GM10248 (cell line): ENCODE measurements at regions not wholly inside any gene's neighbourhood (a gene's known extent, or its start where the extent isn't known, plus 50 kb on each side); places are given as distances from the start of the nearest gene placed in this dataset.

Source experiments
- CTCF ChIA-PET: fragments of 300-600 bp; sonication (Branson Sonifier 250); formaldehyde crosslinking; extraction: SDS; loops from one replicate; lab custom pipeline; 2021; ENCODE audit warnings: antibody characterized with exemption; lab: Yijun Ruan, JAX
- POLR2A ChIA-PET: fragments of 350-650 bp; sonication (Branson Sonifier 250); formaldehyde crosslinking; extraction: SDS; loops from one replicate; lab custom pipeline; 2020; ENCODE audit warnings: antibody characterized with exemption; lab: Yijun Ruan, JAX
- DNase-seq: peaks from one replicate; pipeline ENCODE4 v3.0.0; 2012; ENCODE audit errors: extremely low spot score
- CTCF ChIP-seq: IDR thresholded peaks from 2 replicates; pipeline ENCODE4 v1.5.1; 2012; ENCODE audit warnings: mild to moderate bottlenecking, low read depth; ENCODE audit errors: extremely low read depth, missing control alignments, control extremely low read depth

GRCh38 chr5:89721931-89722330 is 687.6 kb downstream of the CETN3 start:
- CTCF ChIA-PET: interaction anchor here (1.1 to 1.2 kb wide), 2 partner anchors 9 to 38 kb away, joined by 3 read pairs; no protein-coding TSS in a partner anchor

GRCh38 chr5:89721353-89721752 is 688.2 kb downstream of the CETN3 start:
- CTCF ChIA-PET: no interaction called here
- no peak for TF ChIP-seq CTCF
- no peak for DNase-seq
- POLR2A ChIA-PET: no interaction called here

More at GRCh38 chr5:89721931-89722330, 687.6 kb downstream of the CETN3 start:
- no peak for TF ChIP-seq CTCF
- no peak for DNase-seq
- POLR2A ChIA-PET: no interaction called here

- TF ChIP-seq CTCF: no peak
- ChIA-PET POLR2A (no interaction called here), CTCF (interaction anchor here (1.1 to 1.3 kb wide), 2 partner anchors 8 to 18 kb away, joined by 3 to 6 read pairs; no protein-coding TSS in a partner anchor)
- DNase-seq: no peak
Measured at GRCh38 chr5:89712134-89712700, 697.3 kb downstream of the CETN3 start.

GRCh38 chr5:89711526-89711925 is 698.0 kb downstream of the CETN3 start:
- ChIA-PET CTCF (interaction anchor here (1.3 kb wide), 1 partner anchor 19 kb away, joined by 6 read pairs; no protein-coding TSS in a partner anchor), POLR2A (no interaction called here)
- no peak for TF ChIP-seq CTCF
- no peak for DNase-seq

- CTCF ChIA-PET: interaction anchor here (1.0 kb wide), 1 partner anchor 20 kb away, joined by 4 read pairs; no protein-coding TSS in a partner anchor
- TF ChIP-seq CTCF: no peak
- no peak for DNase-seq
- POLR2A ChIA-PET: no interaction called here
Measured at GRCh38 chr5:89710006-89710405, 699.5 kb downstream of the CETN3 start.

GRCh38 chr5:89707891-89708290 is 701.7 kb downstream of the CETN3 start:
- no peak for DNase-seq
- ChIA-PET POLR2A (no interaction called here), CTCF (no interaction called here)
- no peak for TF ChIP-seq CTCF
